HG03108 (cell line): ENCODE measurements at regions not wholly inside any gene's neighbourhood (a gene's known extent, or its start where the extent isn't known, plus 50 kb on each side); places are given as distances from the start of the nearest gene placed in this dataset.

Experiments
- ATAC-seq: cut with Tn5 transposase; IDR thresholded peaks from one replicate; pipeline ENCODE4 v1.9.1; 2021; ENCODE audit warnings: moderate library complexity; ENCODE audit not compliant: unreplicated experiment

DNA sequence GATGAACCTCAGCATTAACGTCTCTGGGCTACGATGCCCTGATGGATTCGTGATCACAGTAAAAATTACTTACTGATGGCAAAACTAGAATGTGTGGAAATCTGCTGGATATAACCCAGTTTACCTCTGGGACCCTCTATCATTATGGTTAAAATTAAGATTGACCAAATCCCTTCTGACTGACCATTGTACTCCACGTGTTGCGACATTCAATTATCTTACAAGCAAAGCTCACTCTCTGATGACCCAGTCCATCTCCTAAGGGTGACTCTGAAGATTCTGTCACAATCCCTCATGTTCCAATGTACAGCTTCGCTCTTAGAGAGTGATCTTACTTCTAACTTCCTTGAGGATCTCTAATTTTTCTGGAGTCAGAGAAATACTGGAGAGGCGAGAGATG, 288.5 kb upstream of the RUNX1 start:
- ATAC-seq, result no peak

DNA sequence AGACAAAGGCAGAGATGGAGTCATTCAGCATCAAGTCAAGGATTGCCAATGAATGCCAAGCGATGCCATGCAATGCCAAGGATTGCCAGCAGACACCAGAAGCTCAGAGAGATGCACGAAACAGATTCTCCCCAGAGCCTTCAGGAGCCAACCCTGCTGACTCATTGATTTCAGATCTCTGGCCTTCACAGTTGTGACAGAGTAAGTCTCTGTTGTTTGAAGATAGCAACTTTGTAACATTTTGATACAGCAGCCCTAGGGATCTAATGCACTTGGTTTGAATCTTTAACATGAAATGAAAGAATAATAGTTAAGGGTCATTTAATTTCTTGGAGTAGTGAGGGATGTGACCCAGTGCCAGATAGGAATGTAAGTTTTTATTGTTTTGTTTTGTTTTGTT, 287.4 kb upstream of the RUNX1 start:
- ATAC-seq, result no peak

DNA sequence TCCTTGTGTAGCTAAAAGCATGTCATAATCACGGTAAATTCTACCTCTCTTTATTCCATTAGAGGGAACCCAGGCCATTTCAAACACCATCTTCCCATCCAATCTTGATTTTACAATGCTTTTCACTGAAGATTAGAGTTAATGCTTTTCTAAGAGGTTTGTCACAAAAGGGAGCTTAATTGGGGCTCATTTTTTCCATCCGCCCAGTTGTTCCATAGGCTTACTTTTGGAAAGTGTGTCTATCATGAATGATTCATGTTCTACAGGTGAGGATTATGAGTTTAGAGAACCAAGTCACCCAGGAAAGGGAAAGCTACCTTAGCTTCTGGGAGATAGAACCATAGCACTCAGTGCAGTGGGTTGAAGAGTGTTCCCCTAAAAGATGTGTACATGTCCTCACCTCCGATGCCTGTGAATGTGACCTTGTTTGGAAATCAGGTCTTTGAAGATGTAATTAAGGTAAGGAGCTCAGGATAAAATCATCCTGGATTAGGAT, 286.9 kb upstream of the RUNX1 start:
- ATAC-seq, result no peak

DNA sequence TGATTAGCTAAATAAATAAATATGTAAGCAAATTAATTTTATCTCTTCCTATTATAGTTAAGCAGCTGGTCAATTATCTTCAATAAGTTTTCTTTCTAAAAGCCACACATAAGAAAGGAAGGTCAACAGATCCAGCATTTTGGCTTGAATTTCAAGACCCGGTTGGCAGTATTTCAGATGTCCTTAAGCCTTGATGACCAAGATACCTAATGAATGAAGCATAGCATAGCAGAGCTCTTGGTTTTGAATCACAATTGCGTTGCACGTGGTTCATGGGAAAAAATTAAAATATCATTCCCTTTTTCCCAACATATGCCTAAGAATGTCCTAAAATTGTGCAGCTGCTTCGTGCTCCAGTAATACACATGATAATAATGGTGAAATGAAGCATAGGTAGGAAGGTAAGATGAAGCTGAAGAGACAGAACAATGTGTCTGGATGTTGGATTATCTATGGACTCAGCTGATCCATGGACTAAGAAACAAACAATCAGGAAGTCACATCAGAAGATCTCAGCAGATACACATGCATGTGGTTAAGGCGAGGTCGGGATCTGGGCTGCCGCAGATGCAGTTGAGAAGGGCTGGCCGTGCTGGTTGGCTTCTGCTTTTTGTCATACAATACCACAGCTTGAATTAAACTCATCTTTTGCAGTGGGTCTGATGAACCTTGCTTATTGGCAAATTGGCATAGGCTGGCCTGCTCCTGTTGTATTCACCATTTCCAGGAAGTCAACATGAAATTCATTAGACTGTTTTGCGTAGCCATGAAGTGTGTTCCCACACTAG, 284.9 kb upstream of the RUNX1 start:
- no peak for ATAC-seq

DNA sequence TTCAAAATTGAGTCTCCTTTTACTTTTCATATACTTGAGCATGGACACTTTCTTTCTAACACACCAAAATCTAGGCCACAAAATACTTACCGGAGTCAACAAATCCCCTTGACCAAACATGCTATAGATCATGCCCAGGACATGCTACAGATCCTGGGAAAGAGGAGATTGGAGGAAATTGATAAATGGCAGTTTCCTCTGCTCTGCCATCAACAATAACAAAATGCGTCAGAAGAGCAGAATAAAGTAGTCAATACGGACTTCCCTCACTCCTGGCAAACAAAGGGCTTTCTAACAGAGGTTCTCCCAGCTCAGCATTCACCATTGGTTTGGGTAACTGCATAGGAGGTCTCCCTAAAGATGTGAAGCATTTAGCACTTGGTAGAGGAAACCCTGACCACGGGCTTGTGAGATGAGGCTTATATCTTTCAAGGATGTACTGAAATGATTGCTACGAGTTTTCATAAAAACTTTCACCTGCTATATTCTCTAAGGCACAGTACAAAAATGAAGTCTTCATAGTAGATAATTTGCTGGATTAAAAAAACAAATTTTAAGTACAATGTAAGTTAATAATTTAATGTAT, 283.8 kb upstream of the RUNX1 start:
- no peak for ATAC-seq

DNA sequence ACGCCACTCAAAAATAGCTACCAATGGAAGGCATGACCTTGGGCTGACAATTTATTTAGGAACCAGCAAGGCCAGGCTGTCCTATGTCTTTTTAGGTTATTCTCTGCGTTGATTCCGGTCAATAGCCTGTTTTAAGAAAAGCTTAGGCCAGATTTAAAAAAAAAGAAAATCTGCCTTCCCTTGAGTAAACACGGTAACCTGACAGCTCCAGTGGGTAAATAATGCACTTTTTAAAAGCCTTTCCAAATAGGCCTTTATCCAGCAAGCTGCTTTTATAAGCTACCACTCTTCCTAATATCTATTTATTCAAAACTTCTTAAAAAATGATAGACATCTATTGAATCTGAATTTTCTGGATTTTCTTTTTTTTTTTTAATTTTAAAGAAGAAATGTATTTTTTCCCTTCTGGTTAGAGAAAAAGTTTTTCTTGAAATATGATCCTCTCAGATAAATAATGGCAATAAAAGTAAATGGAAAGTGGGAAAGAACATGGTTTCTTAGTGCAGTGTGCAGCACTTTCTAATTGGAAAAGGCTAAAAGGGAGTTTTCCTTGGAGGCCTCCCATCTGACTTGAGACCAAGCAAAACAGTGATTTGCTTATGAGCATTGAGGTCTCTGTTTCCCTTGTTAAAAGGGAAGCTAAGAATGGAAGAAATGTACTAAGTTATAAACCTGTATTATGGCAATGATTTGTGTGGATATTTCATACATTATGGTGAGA, 281.0 kb upstream of the RUNX1 start:
- ATAC-seq, result no peak

DNA sequence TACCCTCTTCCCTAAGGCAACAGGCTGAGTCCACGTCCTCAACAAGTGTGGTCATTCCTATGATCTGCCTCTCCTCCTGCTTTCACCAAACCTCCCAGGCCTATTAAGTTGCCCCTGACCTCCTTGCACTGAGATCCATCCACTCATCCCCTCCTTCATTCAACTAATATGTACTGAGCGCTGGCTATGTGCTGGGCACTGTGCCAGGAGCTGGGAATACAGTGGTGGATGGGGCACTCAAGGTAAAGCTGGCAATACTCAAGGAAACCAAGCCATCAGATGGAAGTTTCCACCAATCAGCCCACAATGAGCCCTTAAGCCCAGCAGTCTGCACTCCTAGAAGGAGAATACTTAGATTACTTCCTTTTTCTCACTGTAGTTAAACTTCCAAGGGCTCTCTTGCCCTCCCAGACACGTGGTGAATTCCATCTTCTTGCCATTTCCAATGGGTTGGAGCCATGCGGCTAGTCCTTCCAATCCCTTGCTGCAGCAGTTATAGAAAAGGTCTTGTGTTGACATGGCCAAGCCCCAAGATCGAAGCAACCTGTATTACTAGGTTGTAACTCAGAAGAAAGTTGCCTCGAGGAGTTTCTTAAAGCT, 279.9 kb upstream of the RUNX1 start:
- ATAC-seq, result no peak

DNA sequence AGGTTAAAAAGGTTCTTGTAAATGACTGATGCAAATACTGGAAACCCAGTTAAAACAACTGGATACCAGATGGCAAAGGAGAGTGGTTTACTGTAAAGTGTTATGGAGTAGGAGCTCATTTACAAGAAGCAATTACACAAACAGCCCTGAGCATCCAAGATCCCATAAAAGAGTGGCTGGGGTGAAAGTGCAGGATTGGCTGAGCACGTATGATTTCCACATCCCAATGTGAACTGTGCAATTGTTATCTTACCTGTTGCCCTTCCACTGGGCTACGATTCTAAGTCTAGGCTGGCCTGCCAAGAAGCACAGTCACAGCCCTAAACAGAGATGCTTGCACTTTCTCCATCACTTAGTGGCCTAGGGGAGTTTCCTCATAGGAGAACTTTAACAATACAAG, 277.6 kb upstream of the RUNX1 start:
- ATAC-seq, result no peak

DNA sequence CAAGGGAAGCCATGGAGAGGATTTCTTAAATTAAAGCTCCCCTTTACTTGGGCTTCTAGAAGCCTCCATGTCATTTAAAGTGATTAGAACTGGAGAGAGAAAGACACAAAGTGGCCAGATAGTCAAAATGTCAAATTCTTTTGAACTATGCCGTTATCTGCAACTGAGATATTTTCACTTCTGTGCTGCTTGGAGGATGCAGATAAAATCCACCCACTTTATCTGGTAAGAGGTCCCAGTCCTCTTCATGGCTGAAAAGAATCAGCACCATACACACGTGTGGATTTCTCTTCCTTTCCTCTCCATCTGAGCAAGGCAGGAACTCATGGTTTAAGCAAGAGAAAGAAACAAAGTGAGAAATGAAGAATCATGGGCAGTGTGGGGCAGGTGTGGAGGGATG, 276.9 kb upstream of the RUNX1 start:
- no peak for ATAC-seq

DNA sequence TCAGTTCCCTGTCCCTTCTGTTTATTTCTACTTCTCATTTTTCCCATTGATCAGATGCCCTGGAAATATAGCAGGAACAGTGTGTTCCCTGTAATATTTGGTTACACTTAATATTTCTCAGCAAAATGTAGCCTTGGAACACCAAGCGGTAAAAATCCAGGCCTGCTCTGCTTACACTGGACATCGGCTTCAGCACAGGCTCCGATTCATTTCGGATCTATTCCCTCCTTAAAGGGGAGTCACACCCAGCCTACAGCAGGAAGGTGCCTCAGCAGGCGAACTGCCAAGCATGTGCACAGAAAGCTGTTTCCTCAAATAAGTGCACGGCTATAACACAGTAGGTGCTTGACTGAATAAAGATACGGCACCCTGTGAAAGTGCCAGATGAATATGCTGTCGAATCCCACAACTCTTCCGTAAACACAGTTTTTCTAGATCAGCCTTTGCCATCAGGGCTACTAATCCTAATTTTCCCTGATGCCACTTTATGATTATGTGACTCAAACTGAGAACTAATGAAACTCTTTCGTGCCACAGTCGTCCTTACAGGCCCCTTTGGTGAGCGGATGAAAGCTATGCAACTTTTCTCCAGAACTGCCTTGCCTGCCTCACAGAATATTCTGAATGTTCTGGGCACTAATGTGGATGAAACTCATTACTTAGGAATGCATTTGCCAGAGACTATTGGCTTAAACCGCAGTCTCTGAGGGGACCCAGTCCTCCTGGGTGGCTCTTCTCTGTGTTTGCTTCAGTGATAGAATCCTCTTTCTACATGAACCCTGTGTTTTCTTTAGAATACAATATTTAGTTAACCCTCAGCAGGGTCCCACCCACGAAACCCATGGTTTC, 275.5 kb upstream of the RUNX1 start:
- no peak for ATAC-seq

DNA sequence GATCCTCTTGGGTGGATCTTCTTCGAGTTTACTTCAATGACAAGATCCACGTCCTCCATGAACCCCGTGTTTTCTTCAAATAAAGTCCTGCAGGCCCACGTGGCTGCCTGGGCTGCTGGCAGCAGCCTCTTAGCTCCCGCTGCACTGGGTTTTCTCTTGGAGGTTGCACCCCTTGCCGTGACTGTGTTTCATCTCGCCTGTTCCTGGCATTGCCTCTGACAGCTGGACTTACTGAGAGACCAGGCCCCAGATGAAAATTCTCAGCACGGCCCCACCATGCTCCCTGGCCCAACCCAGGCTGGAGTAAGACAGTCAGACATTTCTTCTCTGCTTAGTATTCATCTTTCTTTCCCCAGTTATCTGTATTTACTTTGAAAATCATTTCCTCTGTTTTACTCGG, 274.8 kb upstream of the RUNX1 start:
- no peak for ATAC-seq

DNA sequence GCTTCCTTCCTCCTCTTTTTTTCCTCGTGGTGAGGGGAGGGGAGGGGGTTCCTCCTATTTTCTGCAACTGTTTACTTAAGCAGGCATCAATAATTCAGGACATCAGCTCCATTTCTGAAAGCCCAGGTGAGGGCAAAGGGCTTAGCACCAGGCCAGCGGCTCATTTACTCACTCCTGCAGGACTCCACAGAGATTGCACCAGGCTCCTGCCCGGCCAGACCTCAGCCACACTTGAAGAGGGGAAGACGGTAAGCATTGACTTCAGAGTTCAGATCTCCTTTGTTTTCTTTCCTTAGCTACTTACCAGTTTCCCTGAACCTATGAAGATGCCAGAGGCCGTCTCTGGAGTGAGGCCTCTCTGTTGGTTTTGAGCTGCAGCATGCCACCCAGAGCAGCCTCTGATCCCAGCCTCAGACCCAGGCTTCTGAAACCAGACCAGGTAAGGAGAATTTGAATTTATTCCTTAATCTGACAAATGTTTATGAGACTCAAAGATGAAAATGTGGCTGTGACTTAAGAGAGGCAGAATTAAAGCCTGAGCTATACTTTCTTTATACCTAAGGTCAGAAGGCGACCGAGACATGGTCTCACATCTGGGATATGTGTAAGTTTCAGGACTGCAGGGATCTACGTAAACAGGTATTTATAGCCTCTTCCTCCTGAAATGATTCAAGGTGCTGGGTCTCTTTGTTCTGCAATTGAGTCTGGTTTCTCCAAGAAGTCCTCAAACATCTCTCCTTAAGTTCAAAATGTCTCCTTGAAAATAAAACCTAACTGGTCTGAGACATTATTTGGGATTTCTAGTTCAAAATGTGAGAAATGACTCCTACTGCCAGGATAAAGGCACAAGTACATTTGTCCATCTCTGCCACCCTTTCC, 272.5 kb upstream of the RUNX1 start:
- no peak for ATAC-seq

DNA sequence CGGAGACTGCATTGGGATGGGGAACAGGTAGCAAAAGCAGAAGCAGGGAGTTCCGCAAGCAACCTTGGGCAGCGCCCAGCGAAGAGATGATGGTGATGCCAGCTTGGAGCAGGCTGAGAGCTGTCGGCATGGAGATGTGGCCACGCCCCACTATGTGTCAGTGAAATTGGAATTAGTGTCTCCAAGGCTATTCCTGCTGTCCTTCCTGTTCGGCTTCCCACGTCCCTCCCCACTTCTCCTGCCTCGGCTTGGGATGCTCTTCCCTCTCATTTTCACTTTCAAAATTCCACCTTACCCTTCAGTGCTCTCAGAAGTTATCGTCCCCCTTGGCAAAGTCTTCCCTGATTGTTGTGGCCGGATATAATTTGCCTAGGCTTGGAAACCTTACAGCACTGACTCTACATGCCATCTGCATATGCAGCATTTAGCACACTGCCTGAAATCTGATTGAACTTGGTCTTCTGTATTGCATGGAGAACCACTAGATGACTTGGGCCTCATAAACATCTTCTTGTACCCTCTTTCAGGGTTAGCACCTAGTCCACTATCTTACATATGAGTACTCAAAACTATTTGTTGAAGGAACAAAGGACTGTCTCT, 270.7 kb upstream of the RUNX1 start:
- no peak for ATAC-seq

DNA sequence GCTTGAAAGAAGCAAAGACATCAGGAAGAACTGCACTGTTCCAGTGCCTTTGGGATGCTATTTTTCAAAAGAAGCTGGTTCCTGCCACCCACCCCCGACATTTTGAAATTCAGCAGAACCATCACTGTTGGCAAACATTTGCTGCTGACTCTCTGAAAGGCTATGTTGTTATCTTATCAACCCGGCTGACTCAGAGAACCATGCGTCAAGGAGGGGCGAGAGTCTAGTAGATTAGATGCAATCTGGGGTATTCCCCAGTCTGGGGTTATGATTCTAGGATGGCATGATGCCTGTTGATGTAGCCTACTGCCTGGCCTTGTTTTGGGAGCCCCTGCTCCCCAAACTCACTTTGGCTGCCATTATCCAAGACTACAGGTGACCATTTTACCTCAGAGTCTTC, 267.8 kb upstream of the RUNX1 start:
- no peak for ATAC-seq

DNA sequence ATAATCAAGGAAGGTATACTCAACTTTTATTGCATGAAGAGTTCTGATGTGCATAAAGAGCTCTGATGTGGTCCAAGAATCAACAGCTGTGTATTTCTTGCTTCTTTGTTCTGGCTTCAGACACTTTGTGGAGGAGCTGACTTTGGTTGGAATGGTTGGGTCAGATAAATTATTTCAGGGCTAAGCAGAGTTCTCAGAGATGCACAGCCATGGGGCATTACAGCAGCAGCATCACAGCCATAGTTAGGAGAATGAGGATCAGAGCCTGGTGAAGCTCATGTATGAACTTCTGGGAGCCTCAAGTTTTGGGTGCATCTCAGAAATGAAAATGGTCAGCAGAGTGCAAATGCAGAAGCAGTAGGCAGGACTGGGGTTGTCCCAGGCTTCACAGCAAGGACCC, 267.4 kb upstream of the RUNX1 start:
- no peak for ATAC-seq

DNA sequence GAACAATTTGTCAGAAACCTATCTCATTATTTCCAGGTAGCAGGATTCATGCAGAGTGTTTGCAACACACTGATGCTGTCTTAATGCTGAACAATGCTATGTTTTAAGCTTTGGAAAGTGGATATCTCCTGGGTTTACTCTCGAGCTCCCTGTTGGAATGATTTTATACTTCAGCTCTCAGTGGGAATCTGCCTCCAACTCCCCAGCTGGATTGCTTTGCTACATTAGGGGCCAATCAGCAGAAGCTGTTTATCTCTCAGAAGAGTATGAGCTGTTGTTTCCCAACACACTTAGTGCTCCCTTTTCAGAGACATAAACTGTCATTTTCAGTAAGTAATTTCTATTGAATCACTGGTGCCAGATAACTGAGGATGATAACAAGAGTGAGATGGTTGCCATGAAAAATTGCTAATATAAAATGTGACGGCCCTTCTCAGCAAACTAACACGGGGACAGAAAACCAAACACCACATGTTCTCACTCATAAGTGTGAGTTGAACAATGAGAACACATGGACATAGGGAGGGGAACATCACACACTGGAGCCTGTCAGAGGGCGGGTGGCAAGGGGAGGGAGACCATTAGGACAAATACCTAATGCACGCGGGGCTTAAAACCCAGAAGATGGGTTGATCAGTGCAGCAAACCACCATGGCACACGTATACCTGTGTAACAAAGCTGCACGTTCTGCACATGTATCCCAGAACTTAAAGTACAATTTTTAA, 265.9 kb upstream of the RUNX1 start:
- no peak for ATAC-seq

DNA sequence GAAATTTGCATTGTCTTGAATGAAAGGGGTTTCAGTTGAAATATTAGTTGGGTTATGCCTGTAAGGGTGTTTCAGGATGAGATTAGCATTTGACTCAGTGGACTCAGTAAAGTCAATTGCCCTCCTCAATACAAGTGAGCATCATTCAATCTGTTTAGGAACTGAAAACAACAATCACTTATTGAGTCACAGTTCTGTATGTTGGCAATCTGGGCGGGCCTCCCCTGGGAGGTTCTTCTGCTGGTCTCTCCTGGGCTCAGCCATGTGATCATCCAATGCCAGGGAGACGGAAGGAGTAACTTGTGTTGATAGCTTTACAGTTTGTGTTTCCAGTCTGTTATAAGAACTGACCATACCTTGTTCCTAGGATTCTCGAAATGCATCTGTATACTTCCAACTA, 262.9 kb upstream of the RUNX1 start:
- no peak for ATAC-seq

DNA sequence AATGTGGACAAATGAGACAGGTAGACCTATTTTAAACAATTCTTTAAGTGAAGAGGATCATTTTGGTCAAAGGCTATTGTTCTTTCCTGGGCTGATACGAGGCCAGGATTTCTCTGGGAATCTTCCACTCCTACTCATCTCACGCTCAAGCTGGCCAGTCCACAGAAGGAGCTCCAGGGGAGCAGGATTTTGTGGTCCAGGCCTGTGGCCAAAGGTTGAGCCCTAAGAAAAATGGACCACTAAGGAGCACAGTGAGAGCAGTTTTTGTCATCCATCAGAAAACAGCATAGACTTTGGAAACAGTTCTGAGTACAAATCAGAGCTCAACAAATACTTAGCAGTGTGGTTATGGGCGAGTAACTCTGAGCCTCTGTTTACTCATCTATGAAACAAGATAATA, 260.2 kb upstream of the RUNX1 start:
- ATAC-seq, result no peak

DNA sequence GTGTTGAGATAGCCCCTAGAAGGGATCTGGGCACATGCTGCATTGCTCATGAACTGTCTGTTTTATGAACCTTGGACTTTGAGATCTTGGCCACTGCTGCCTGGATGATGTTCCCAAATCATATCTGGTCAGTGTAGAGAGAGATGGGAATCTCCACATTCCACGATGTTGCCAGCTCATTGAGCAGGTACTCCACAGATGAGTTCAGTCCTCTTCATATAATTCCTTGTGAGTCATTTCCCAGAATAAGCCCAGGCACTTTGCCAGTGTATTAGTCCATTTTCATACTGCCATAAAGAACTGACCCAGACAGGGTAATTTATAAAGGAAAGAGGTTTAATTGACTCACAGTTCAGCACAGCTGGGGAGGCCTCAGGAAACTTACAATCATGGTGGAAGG, 254.0 kb upstream of the RUNX1 start:
- no peak for ATAC-seq
